AG09309 (cell line): ENCODE measurements at regions not wholly inside any gene's neighbourhood (a gene's known extent, or its start where the extent isn't known, plus 50 kb on each side); places are given as distances from the start of the nearest gene placed in this dataset.

Source experiments
- DNase-seq: peaks from one replicate; pipeline ENCODE4 v3.0.0-alpha.2; 2010; ENCODE audit warnings: low read depth
- H3K4me3 ChIP-seq: 2 replicates; pipeline ENCODE4 v1.5.1; 2011; ENCODE audit warnings: mild to moderate bottlenecking, low read depth, low read length, moderate library complexity; ENCODE audit not compliant: control insufficient read depth
- TF ChIP-seq, protein P1 (sequence below): IDR thresholded peaks from 2 replicates; pipeline ENCODE4 v1.5.1; 2011; ENCODE audit warnings: mild to moderate bottlenecking, low read depth, low read length, inconsistent platforms; ENCODE audit not compliant: insufficient read depth, control insufficient read depth; ENCODE audit errors: missing control alignments

DNA sequence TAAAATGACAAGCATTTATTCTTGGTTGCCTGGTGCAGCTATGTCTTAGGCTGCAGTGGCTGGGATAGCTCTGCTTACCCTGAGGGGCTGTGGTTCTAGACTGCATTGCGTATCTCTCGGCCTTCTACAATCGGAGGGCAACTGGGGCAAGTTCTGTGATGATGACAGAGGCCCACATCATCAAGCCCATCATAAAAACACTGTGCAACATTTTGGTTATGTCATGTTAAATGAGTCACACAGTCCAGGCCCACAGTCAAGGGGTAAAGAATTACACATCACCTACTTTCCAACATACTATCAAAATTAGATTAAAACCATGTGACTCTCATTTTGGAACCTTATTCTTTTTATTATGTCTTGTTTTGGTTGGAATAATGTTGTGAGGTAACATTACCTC, 120.2 kb upstream of the GUCY1A1 start:
- TF ChIP-seq, protein P1, sequence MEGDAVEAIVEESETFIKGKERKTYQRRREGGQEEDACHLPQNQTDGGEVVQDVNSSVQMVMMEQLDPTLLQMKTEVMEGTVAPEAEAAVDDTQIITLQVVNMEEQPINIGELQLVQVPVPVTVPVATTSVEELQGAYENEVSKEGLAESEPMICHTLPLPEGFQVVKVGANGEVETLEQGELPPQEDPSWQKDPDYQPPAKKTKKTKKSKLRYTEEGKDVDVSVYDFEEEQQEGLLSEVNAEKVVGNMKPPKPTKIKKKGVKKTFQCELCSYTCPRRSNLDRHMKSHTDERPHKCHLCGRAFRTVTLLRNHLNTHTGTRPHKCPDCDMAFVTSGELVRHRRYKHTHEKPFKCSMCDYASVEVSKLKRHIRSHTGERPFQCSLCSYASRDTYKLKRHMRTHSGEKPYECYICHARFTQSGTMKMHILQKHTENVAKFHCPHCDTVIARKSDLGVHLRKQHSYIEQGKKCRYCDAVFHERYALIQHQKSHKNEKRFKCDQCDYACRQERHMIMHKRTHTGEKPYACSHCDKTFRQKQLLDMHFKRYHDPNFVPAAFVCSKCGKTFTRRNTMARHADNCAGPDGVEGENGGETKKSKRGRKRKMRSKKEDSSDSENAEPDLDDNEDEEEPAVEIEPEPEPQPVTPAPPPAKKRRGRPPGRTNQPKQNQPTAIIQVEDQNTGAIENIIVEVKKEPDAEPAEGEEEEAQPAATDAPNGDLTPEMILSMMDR, result no peak
- H3K4me3 ChIP-seq, result no peak overlapping the region
- no peak for DNase-seq

DNA sequence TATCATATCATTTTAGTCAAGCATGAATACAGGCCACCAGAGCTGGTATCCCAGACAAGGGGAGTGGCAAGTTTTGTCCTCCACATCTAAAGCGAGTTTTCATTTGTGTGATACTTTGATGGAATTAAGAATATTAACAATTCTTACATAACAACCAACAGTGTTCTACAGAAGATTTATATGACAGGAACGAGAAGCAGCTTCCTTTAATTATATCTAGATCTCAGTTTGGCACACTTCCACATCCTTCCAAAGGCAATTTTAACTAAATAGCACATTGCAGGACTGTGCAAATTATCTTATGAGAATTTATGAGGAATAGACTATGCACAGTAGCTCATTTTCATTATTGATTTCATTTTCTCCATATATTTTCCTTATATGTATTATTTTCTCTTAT, 121.2 kb upstream of the GUCY1A1 start:
- no peak overlapping the region for H3K4me3 ChIP-seq
- DNase-seq, result no peak
- TF ChIP-seq, protein P1, result no peak

DNA sequence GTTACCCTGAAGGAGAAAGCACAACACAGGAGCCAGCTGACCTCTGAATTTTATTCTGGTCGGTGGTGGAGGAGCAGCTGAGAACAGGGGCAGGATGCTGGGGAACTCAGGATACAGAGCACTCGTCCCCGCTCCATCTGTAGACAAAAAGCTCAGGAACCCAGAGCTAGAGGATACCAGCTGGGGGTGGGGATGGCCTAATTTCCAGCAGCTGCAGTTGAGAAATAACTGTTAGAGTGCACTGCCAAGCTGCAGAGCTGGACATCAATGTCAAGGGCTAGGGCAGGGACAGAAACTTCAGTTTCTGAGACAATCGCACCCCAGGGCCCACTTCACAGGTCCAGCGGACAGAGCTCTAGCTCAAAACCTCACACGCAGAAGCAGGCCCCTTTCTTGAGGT, 122.1 kb upstream of the GUCY1A1 start:
- DNase-seq, result no peak
- no peak overlapping the region for H3K4me3 ChIP-seq
- TF ChIP-seq, protein P1, result no peak

DNA sequence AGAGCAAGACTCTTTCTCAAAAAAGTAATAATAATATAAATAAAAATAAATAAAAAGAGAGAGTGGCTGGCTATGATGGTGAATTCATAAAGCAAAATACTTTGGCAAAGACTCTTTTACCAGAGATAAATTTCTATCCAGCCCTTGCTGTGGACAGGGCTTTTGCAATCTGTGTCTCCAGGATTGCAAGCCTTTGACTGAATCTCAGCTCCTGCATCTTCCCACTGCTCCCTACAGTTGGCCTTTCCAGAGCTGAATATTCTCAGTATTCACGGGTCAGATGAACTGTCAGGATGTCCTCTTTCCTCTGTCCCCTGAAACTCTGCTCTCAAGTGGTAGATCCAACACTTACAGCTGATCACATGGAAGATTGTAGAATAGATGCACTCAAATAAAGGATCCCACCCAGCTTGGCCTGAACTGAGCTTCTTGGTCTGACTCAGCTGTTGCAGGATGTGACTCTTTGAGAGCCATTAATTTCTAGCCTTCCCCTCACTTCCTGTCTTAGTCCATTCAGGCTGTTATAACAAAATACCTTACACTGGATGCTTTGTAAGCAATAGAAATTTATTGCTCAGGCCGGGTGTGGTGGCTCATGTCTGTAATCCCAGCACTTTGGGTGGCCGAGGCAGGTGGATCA, 123.4 kb upstream of the GUCY1A1 start:
- DNase-seq, result no peak
- H3K4me3 ChIP-seq, result no peak overlapping the region

DNA sequence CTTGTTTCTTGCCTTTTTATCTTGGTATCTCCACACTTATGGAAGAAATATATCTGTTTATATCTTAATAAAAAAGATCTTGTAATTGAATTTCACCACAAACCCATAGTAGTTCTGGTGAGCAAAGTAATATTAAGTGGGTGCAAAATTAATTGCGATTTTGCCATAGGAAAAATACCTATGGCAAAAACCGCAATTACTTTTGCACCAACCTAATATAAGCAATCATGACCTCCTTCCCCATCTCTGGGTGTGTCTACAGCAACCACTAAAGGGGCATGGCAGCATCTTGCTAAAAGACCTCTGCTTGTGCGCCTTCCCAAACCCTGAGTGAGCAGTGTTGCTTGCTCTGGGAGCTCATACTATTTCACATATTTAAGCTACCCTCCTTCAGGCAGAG, 124.2 kb upstream of the GUCY1A1 start:
- TF ChIP-seq, protein P1, result no peak
- no peak overlapping the region for H3K4me3 ChIP-seq
- DNase-seq, result no peak

More for the DNA sequence above, 123.4 kb upstream of the GUCY1A1 start:
- TF ChIP-seq, protein P1, result no peak

DNA sequence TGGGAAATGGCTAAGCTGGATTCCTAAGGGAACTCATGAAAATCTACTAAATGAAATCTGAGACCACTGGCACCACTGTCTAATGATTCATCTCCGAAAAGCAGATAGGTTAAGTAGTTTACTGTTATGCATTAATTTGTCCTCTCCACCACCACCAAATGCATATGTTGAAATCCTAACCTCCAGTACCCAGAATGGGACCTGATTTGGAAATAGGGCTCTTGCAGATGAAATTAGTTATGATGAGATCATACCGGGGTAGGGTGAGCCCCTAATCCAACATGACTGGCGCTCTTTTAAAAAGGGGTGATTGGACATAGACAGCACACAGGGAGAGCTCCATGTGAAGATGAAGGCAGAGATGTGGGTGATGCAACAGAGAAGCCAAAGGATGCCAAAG, 124.9 kb upstream of the GUCY1A1 start:
- TF ChIP-seq, protein P1, result no peak
- no peak overlapping the region for H3K4me3 ChIP-seq
- no peak for DNase-seq
